ENCODE measurements at regions not wholly inside any gene's neighbourhood (a gene's known extent, or its start where the extent isn't known, plus 50 kb on each side); places are given as distances from the start of the nearest gene placed in this dataset.
"Not testable (repeated sequence)": the region's sequence is repeated elsewhere in the genome, so short reads cannot be mapped to it uniquely, and the experiment has no call there.

GRCh38 chr9:64130325-64130724 is 1154.7 kb downstream of the FOXD4L5 start:
- H2BK120ac ChIP-seq (ENCODE audit: low read depth, low read length); H3K9me3 ChIP-seq (replicated peaks in 1 of 2; ENCODE audit: control insufficient read depth in 2 of 2, insufficient read depth in 1 of 2, low read depth in 1 of 2, low read length in 2 of 2); H3K36me3 ChIP-seq (replicated peaks in 1 of 2; ENCODE audit: control insufficient read depth in 2 of 2, insufficient read depth in 2 of 2, low read length in 2 of 2); H3K14ac ChIP-seq (ENCODE audit: low read length); H3K23ac ChIP-seq (ENCODE audit: low read depth, low read length, poor library complexity); H3K4ac ChIP-seq (ENCODE audit: low read length); H3K27me3 ChIP-seq (ENCODE audit: control insufficient read depth in 3 of 3, insufficient read depth in 3 of 3, low read depth in 1 of 3, low read length in 3 of 3); H3K4me3 ChIP-seq (ENCODE audit: low read length in 2 of 2); H3K27ac ChIP-seq (replicated peaks; ENCODE audit: low read length); H2BK12ac ChIP-seq (ENCODE audit: low read length); H2BK15ac ChIP-seq (ENCODE audit: low read length); H3K9ac ChIP-seq (ENCODE audit: low read depth, low read length, poor library complexity); H4K8ac ChIP-seq (ENCODE audit: low read depth, low read length); H3K79me1 ChIP-seq (ENCODE audit: low read depth, low read length); H4K91ac ChIP-seq (ENCODE audit: low read depth, low read length, poor library complexity); H2AK5ac ChIP-seq (ENCODE audit: low read depth, low read length); H2BK5ac ChIP-seq (ENCODE audit: low read length); H3K4me1 ChIP-seq (ENCODE audit: control insufficient read depth in 2 of 2, insufficient read depth in 1 of 2, low read depth in 1 of 2, low read length in 2 of 2); H3K4me2 ChIP-seq (ENCODE audit: insufficient read depth, low read length, poor library complexity, severe bottlenecking); DNase-seq (ENCODE audit: low spot score); H3K18ac ChIP-seq (ENCODE audit: low read length); H2AFZ ChIP-seq (ENCODE audit: low read length): not testable (repeated sequence)
- WGBS, 2 donors (ENCODE audit: extremely low coverage in 2 of 2, insufficient read length in 2 of 2, insufficient replicate concordance in 1 of 2), result no CpG with 5 or more reads among the region's 4 CpGs

GRCh38 chr9:64128572-64128971 is 1156.4 kb downstream of the FOXD4L5 start:
- no peak overlapping the region for H3K4me2 ChIP-seq (ENCODE audit: insufficient read depth, low read length, poor library complexity, severe bottlenecking)
- WGBS, 2 donors (ENCODE audit: extremely low coverage in 2 of 2, insufficient read length in 2 of 2, insufficient replicate concordance in 1 of 2), result no CpG with 5 or more reads among the region's 6 CpGs
- no peak for DNase-seq (ENCODE audit: low spot score)

GRCh38 chr9:64121602-64122001 is 1163.4 kb downstream of the FOXD4L5 start:
- not testable (repeated sequence) for H4K8ac ChIP-seq (ENCODE audit: low read depth, low read length); H2BK12ac ChIP-seq (ENCODE audit: low read length); H3K27me3 ChIP-seq (ENCODE audit: control insufficient read depth in 3 of 3, insufficient read depth in 3 of 3, low read depth in 1 of 3, low read length in 3 of 3); H3K18ac ChIP-seq (ENCODE audit: low read length); H3K4ac ChIP-seq (ENCODE audit: low read length); H3K9ac ChIP-seq (ENCODE audit: low read depth, low read length, poor library complexity); H3K23ac ChIP-seq (ENCODE audit: low read depth, low read length, poor library complexity); H2BK5ac ChIP-seq (ENCODE audit: low read length); H2AFZ ChIP-seq (ENCODE audit: low read length); H2BK15ac ChIP-seq (ENCODE audit: low read length); DNase-seq (ENCODE audit: low spot score); H3K36me3 ChIP-seq (replicated peaks in 1 of 2; ENCODE audit: control insufficient read depth in 2 of 2, insufficient read depth in 2 of 2, low read length in 2 of 2); H3K27ac ChIP-seq (replicated peaks; ENCODE audit: low read length); H3K4me2 ChIP-seq (ENCODE audit: insufficient read depth, low read length, poor library complexity, severe bottlenecking); H3K4me1 ChIP-seq (ENCODE audit: control insufficient read depth in 2 of 2, insufficient read depth in 1 of 2, low read depth in 1 of 2, low read length in 2 of 2); H3K4me3 ChIP-seq (ENCODE audit: low read length in 2 of 2); H2AK5ac ChIP-seq (ENCODE audit: low read depth, low read length); H3K9me3 ChIP-seq (replicated peaks in 1 of 2; ENCODE audit: control insufficient read depth in 2 of 2, insufficient read depth in 1 of 2, low read depth in 1 of 2, low read length in 2 of 2); H2BK120ac ChIP-seq (ENCODE audit: low read depth, low read length); H3K79me1 ChIP-seq (ENCODE audit: low read depth, low read length); H4K91ac ChIP-seq (ENCODE audit: low read depth, low read length, poor library complexity); H3K14ac ChIP-seq (ENCODE audit: low read length)

More at GRCh38 chr9:64128572-64128971, 1156.4 kb downstream of the FOXD4L5 start:
- Histone ChIP-seq H3K23ac (ENCODE audit: low read depth, low read length, poor library complexity) (no peak overlapping the region), H2BK5ac (ENCODE audit: low read length) (no peak overlapping the region), H3K9me3 (replicated peaks in 1 of 2; ENCODE audit: control insufficient read depth in 2 of 2, insufficient read depth in 1 of 2, low read depth in 1 of 2, low read length in 2 of 2) (no peaks in the 10 kb centered on the region), H3K4me1 (ENCODE audit: control insufficient read depth in 2 of 2, insufficient read depth in 1 of 2, low read depth in 1 of 2, low read length in 2 of 2) (no peaks in the 10 kb centered on the region), H2BK120ac (ENCODE audit: low read depth, low read length) (no peak overlapping the region), H3K4me3 (ENCODE audit: low read length in 2 of 2) (no peak overlapping the region), H2AK5ac (ENCODE audit: low read depth, low read length) (no peak overlapping the region), H3K4ac (ENCODE audit: low read length) (no peak overlapping the region), H4K91ac (ENCODE audit: low read depth, low read length, poor library complexity) (no peak overlapping the region), H3K18ac (ENCODE audit: low read length) (no peak overlapping the region), H2BK15ac (ENCODE audit: low read length) (no peak overlapping the region), H3K27ac (replicated peaks; ENCODE audit: low read length) (no peak overlapping the region), H2AFZ (ENCODE audit: low read length) (no peak overlapping the region), H3K27me3 (ENCODE audit: control insufficient read depth in 3 of 3, insufficient read depth in 3 of 3, low read depth in 1 of 3, low read length in 3 of 3) (no peaks in the 10 kb centered on the region), H4K8ac (ENCODE audit: low read depth, low read length) (no peak overlapping the region), H3K79me1 (ENCODE audit: low read depth, low read length) (no peaks in the 10 kb centered on the region), H3K14ac (ENCODE audit: low read length) (no peak overlapping the region), H3K36me3 (replicated peaks in 1 of 2; ENCODE audit: control insufficient read depth in 2 of 2, insufficient read depth in 2 of 2, low read length in 2 of 2) (no peaks in the 10 kb centered on the region), H2BK12ac (ENCODE audit: low read length) (no peak overlapping the region), H3K9ac (ENCODE audit: low read depth, low read length, poor library complexity) (no peak overlapping the region)

- H4K8ac ChIP-seq (ENCODE audit: low read depth, low read length); H2AFZ ChIP-seq (ENCODE audit: low read length); H3K4me2 ChIP-seq (ENCODE audit: insufficient read depth, low read length, poor library complexity, severe bottlenecking); H4K91ac ChIP-seq (ENCODE audit: low read depth, low read length, poor library complexity); H3K36me3 ChIP-seq (replicated peaks in 1 of 2; ENCODE audit: control insufficient read depth in 2 of 2, insufficient read depth in 2 of 2, low read length in 2 of 2); DNase-seq (ENCODE audit: low spot score); H3K27ac ChIP-seq (replicated peaks; ENCODE audit: low read length); H3K79me1 ChIP-seq (ENCODE audit: low read depth, low read length); H3K4me3 ChIP-seq (ENCODE audit: low read length in 2 of 2); H3K9me3 ChIP-seq (replicated peaks in 1 of 2; ENCODE audit: control insufficient read depth in 2 of 2, insufficient read depth in 1 of 2, low read depth in 1 of 2, low read length in 2 of 2); H3K4me1 ChIP-seq (ENCODE audit: control insufficient read depth in 2 of 2, insufficient read depth in 1 of 2, low read depth in 1 of 2, low read length in 2 of 2); H2AK5ac ChIP-seq (ENCODE audit: low read depth, low read length); H3K27me3 ChIP-seq (ENCODE audit: control insufficient read depth in 3 of 3, insufficient read depth in 3 of 3, low read depth in 1 of 3, low read length in 3 of 3); H3K9ac ChIP-seq (ENCODE audit: low read depth, low read length, poor library complexity); H2BK15ac ChIP-seq (ENCODE audit: low read length); H3K14ac ChIP-seq (ENCODE audit: low read length); H2BK120ac ChIP-seq (ENCODE audit: low read depth, low read length); H3K4ac ChIP-seq (ENCODE audit: low read length); H2BK5ac ChIP-seq (ENCODE audit: low read length); H3K18ac ChIP-seq (ENCODE audit: low read length); H3K23ac ChIP-seq (ENCODE audit: low read depth, low read length, poor library complexity); H2BK12ac ChIP-seq (ENCODE audit: low read length): not testable (repeated sequence)
- no CpG with 5 or more reads among the region's 5 CpGs for WGBS, 2 donors (ENCODE audit: extremely low coverage in 2 of 2, insufficient read length in 2 of 2, insufficient replicate concordance in 1 of 2)
Observed at GRCh38 chr9:64117329-64117728, 1167.7 kb downstream of the FOXD4L5 start.

All from neuronal stem cell (in vitro differentiated cells).